ENCODE measurements at regions not wholly inside any gene's neighbourhood (a gene's known extent, or its start where the extent isn't known, plus 50 kb on each side); places are given as distances from the start of the nearest gene placed in this dataset.

DNA sequence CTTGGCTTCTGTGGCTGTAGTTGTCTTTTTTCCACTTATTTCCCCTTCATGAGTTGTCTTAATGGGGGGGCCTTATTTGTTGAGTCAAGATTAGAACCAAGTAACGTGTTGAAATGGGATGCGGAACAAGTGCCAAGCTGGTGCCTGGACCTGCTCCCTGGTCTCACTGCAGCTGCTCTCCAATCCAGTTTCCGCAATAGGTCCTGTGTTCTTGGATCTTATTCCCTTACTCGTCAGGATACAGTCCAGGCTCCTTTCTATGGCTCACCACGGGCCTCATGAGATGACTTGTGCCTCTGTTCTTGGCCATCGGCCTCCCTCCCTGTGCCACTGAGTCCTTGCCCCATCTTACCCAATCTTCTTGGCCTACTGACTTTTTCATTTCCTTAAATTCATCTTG is 159.6 kb upstream of the CADM1 start:
- TF ChIP-seq, protein P1, sequence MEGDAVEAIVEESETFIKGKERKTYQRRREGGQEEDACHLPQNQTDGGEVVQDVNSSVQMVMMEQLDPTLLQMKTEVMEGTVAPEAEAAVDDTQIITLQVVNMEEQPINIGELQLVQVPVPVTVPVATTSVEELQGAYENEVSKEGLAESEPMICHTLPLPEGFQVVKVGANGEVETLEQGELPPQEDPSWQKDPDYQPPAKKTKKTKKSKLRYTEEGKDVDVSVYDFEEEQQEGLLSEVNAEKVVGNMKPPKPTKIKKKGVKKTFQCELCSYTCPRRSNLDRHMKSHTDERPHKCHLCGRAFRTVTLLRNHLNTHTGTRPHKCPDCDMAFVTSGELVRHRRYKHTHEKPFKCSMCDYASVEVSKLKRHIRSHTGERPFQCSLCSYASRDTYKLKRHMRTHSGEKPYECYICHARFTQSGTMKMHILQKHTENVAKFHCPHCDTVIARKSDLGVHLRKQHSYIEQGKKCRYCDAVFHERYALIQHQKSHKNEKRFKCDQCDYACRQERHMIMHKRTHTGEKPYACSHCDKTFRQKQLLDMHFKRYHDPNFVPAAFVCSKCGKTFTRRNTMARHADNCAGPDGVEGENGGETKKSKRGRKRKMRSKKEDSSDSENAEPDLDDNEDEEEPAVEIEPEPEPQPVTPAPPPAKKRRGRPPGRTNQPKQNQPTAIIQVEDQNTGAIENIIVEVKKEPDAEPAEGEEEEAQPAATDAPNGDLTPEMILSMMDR (IDR thresholded peaks at IDR 0.05; ENCODE audit: low read depth, low read length), result no peak
- no peak for TF ChIP-seq EZH2phosphoT487 (IDR thresholded peaks at IDR 0.05; ENCODE audit: low read depth)

All from OCI-LY3 (cell line).